HepG2 (cell line): ENCODE measurements at regions not wholly inside any gene's neighbourhood (a gene's known extent, or its start where the extent isn't known, plus 50 kb on each side); places are given as distances from the start of the nearest gene placed in this dataset.
A peak's percentile ranks its signal among the peaks of the same experiment; 100 is the strongest.

Source experiments
- ATAC-seq: fragments of 200-7000 bp; cut with Tn5 transposase; 3 replicates; pipeline ENCODE4 v1.9.1; 2020; ENCODE audit warnings: mild to moderate bottlenecking, moderate library complexity
- BruUV-seq: library from RNA; stranded (reverse); fragments of 400-500 nt; replicated peaks from 2 replicates; lab custom pipeline; 2021; lab: Mats Ljungman, UMichigan
- CTCF ChIA-PET: fragments of 300-600 bp; formaldehyde crosslinking; extraction: SDS; loops from one replicate; lab custom pipeline; 2021; ENCODE audit warnings: low total read pairs, inconsistent platforms, low intra/inter-chr PET ratio; lab: Yijun Ruan, JAX
- POLR2A ChIA-PET: fragments of 350-600 bp; sonication (Branson Sonifier 250); formaldehyde crosslinking; loops from one replicate; lab custom pipeline; 2020; ENCODE audit warnings: antibody characterized with exemption, inconsistent platforms; lab: Yijun Ruan, JAX
- DNase-seq: peaks from one replicate; pipeline ENCODE4 v3.0.0-alpha.2; 2015; ENCODE audit warnings: low spot score
- FAIRE-seq: peaks from 3 replicates; lab custom pipeline; 2011; peaks lifted over from hg19 to GRCh38; lab: Jason Lieb, UNC
- H2AFZ ChIP-seq: one replicate; pipeline ENCODE4 v1.6.1; 2011; ENCODE audit warnings: low read length, inconsistent platforms
- H3K27ac ChIP-seq: fragments of 300-600 bp; 3 replicates; pipeline ENCODE4 v1.8.0; 2011; ENCODE audit warnings: mixed run types, mild to moderate bottlenecking, mixed read lengths, low read length, inconsistent platforms; ENCODE audit not compliant: insufficient read depth; ENCODE audit errors: extremely low read length
- H3K27me3 ChIP-seq, 2 experiments: fragments of 200-600 bp in 1 of 2; 2 replicates in 1 of 2; 3 replicates in 1 of 2; pipeline versions ENCODE4 v1.6.0 to v1.8.0; 2011; ENCODE audit warnings: low read length in 2 of 2, mild to moderate bottlenecking in 2 of 2, moderate library complexity in 2 of 2, inconsistent platforms in 1 of 2; ENCODE audit not compliant: insufficient read depth in 2 of 2, control insufficient read depth in 1 of 2
- H3K36me3 ChIP-seq, 2 experiments: fragments of 200-600 bp in 1 of 2; replicated peaks in 1 of 2; 2 replicates in 1 of 2; 3 replicates in 1 of 2; pipeline versions ENCODE4 v1.5.1 to v1.8.0; 2011; ENCODE audit warnings: low read length in 2 of 2, inconsistent platforms in 1 of 2; ENCODE audit not compliant: insufficient read depth in 2 of 2, control insufficient read depth in 1 of 2
- H3K4me1 ChIP-seq: 2 replicates; pipeline ENCODE4 v1.5.1; 2012; ENCODE audit warnings: low read length, inconsistent platforms; ENCODE audit not compliant: insufficient read depth
- H3K4me2 ChIP-seq: 2 replicates; pipeline ENCODE4 v1.6.0; 2011; ENCODE audit warnings: low read depth, low read length, inconsistent platforms
- H3K4me3 ChIP-seq, 3 experiments: fragments of 200-600 bp in 1 of 3; sonication (generic), shearing (Covaris generic) in 1 of 3; replicated peaks in 1 of 3; 2 replicates each; pipeline ENCODE4 v1.5.1; 2011 to 2016; ENCODE audit warnings: low read length in 3 of 3, inconsistent platforms in 2 of 3, low read depth in 2 of 3, mild to moderate bottlenecking in 2 of 3, control low read depth in 1 of 3, mixed read lengths in 1 of 3; ENCODE audit not compliant: insufficient read depth in 1 of 3
- H3K79me2 ChIP-seq: one replicate; pipeline ENCODE4 v1.6.1; 2011; ENCODE audit warnings: low read length, inconsistent platforms; ENCODE audit not compliant: insufficient read depth
- H3K9ac ChIP-seq: 2 replicates; pipeline ENCODE4 v1.6.0; 2011; ENCODE audit warnings: mild to moderate bottlenecking, low read depth, low read length, inconsistent platforms; ENCODE audit not compliant: insufficient read depth
- H3K9me3 ChIP-seq: 2 replicates; pipeline ENCODE4 v1.5.1; 2012; ENCODE audit warnings: mild to moderate bottlenecking, low read length
- H4K20me1 ChIP-seq: 2 replicates; pipeline ENCODE4 v1.6.0; 2011; ENCODE audit warnings: inconsistent platforms, mild to moderate bottlenecking, low read length, moderate library complexity; ENCODE audit not compliant: insufficient read depth
- DMAP1 ChIP-seq: IDR thresholded peaks from 2 replicates; pipeline ENCODE4 v1.6.1; 2016
- MAFK ChIP-seq, 2 experiments: IDR thresholded peaks in 1 of 2; conservative IDR thresholded peaks in 1 of 2; 2 replicates each; pipeline ENCODE4 v1.6.1; 2011; ENCODE audit warnings: improper control_type of control experiment in 2 of 2, low read length in 2 of 2
- NFE2L2 ChIP-seq: fragments of 150-350 bp; IDR thresholded peaks from 2 replicates; pipeline ENCODE4 v1.6.1; 2014; ENCODE audit warnings: low read length
- NPAS2 ChIP-seq: sonication (generic); formaldehyde crosslinking; IDR thresholded peaks from 2 replicates; pipeline ENCODE4 v1.8.0; 2022; ENCODE audit warnings: mild to moderate bottlenecking, missing genetic modification reagents, borderline replicate concordance
- ZFP36L2 ChIP-seq: sonication (generic); formaldehyde crosslinking; IDR thresholded peaks from 2 replicates; pipeline ENCODE4 v1.4.0; 2020; ENCODE audit warnings: missing genetic modification reagents
- ZIK1 ChIP-seq: sonication (generic); formaldehyde crosslinking; IDR thresholded peaks from 2 replicates; pipeline ENCODE4 v1.5.0; 2020; ENCODE audit warnings: mild to moderate bottlenecking, low read depth, missing genetic modification reagents, borderline replicate concordance
- ZNF20 ChIP-seq: sonication (generic); formaldehyde crosslinking; IDR thresholded peaks from 2 replicates; pipeline ENCODE4 v1.4.0; 2020; ENCODE audit warnings: mild to moderate bottlenecking, moderate library complexity, missing genetic modification reagents
- ZNF256 ChIP-seq: sonication (generic); formaldehyde crosslinking; conservative IDR thresholded peaks from 2 replicates; pipeline ENCODE4 v1.4.0; 2020; ENCODE audit warnings: missing genetic modification reagents
- ZNF282 ChIP-seq: fragments of 450-650 bp; IDR thresholded peaks from 2 replicates; pipeline ENCODE4 v1.6.1; 2018; ENCODE audit not compliant: partially characterized antibody
- WGBS: methylation state at CpG from one replicate; pipeline ENCODE4 v1.1.6; 2017; ENCODE audit warnings: low lambda C conversion rate; 5-methylcytosine and 5-hydroxymethylcytosine counted together
- in situ Hi-C: cut with HindIII; loops from 2 replicates; pipeline ENCODE4 v1.10.0; 2017; ENCODE audit warnings: low pct_unique_long_range_greater_than_20kb; ENCODE audit not compliant: extremely low pct_ligation_motif_present
- intact Hi-C: fragments of 100-400 bp; cut with micrococcal nuclease; formaldehyde crosslinking; loops from one replicate; pipeline ENCODE4 v1.10.0; 2022; ENCODE audit not compliant: unreplicated experiment
- TF ChIP-seq, protein P1 (sequence below): sonication (generic); formaldehyde crosslinking; IDR thresholded peaks from 2 replicates; pipeline ENCODE4 v1.4.0; 2020; ENCODE audit warnings: missing genetic modification reagents
- TF ChIP-seq, protein P2 (sequence below): sonication (generic); formaldehyde crosslinking; IDR thresholded peaks from 2 replicates; pipeline ENCODE4 v1.4.0; 2020; ENCODE audit warnings: mild to moderate bottlenecking, missing genetic modification reagents
- TF ChIP-seq, protein P3 (sequence below): sonication (generic); formaldehyde crosslinking; IDR thresholded peaks from 2 replicates; pipeline ENCODE4 v1.5.1; 2020; ENCODE audit warnings: mild to moderate bottlenecking, missing genetic modification reagents, borderline replicate concordance

DNA sequence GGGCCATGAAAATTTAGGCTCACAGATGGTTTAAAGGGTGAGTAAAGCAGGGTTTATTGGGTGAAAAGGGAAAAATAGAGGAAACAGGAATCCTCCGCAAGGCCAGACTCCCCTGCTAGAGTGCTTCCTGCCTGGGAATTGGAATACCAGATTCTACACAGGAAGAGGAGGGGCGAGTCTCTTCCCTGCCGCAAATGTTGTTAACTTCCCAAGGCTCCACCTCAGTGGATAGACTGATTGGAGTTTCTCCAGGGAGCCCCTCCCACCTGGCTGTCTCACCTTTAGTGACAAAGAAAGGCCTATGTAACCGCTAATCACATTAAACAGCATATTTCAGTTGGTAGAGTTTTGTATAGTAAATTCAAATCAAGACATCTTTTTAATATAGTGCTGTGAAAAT, 1450.1 kb downstream of the KCNT2 start (continued):
- no peak for TF ChIP-seq ZNF256 (CRISPR knock-in tag)

DNA sequence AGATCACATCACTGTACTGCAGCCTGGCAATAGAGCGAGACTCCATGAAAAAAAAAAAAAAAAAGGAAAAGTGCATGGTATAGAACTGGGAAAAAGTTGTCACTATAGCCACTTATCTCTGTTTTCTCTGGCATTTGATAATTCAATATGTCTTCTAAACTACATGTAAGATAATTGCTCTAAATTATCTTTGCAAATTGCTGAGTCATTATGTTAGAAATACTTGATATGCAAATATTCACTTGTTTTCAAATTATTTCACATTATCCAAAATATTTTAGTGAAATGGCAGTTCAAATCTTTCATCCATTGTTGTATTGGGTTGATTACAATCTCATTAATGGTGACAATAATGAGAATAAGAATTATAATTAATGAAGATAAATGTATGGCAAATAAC, 1455.1 kb downstream of the KCNT2 start:
- Histone ChIP-seq H3K27ac (no peak overlapping the region), H3K27me3 (no peaks in the 10 kb centered on the region), H3K4me2 (no peak overlapping the region), H3K9ac (no peak overlapping the region), H3K4me3 (no peak overlapping the region), H4K20me1 (no peaks in the 10 kb centered on the region), H3K4me1 (no peaks in the 10 kb centered on the region), H2AFZ (no peak overlapping the region), H3K79me2 (no peaks in the 10 kb centered on the region), H3K9me3 (no peaks in the 10 kb centered on the region), H3K36me3 (no peaks in the 10 kb centered on the region)
- no peak for DNase-seq
- POLR2A ChIA-PET = no interaction called here
- CTCF ChIA-PET = no interaction called here
- 0% methylated on average over 1 of the region's 1 CpG for WGBS
- ATAC-seq = no peak
- no TSS peak for BruUV-seq
- FAIRE-seq = no peak
- intact Hi-C loops = no loop called here
- in situ Hi-C loops = no loop called here
- TF ChIP-seq, protein P1, sequence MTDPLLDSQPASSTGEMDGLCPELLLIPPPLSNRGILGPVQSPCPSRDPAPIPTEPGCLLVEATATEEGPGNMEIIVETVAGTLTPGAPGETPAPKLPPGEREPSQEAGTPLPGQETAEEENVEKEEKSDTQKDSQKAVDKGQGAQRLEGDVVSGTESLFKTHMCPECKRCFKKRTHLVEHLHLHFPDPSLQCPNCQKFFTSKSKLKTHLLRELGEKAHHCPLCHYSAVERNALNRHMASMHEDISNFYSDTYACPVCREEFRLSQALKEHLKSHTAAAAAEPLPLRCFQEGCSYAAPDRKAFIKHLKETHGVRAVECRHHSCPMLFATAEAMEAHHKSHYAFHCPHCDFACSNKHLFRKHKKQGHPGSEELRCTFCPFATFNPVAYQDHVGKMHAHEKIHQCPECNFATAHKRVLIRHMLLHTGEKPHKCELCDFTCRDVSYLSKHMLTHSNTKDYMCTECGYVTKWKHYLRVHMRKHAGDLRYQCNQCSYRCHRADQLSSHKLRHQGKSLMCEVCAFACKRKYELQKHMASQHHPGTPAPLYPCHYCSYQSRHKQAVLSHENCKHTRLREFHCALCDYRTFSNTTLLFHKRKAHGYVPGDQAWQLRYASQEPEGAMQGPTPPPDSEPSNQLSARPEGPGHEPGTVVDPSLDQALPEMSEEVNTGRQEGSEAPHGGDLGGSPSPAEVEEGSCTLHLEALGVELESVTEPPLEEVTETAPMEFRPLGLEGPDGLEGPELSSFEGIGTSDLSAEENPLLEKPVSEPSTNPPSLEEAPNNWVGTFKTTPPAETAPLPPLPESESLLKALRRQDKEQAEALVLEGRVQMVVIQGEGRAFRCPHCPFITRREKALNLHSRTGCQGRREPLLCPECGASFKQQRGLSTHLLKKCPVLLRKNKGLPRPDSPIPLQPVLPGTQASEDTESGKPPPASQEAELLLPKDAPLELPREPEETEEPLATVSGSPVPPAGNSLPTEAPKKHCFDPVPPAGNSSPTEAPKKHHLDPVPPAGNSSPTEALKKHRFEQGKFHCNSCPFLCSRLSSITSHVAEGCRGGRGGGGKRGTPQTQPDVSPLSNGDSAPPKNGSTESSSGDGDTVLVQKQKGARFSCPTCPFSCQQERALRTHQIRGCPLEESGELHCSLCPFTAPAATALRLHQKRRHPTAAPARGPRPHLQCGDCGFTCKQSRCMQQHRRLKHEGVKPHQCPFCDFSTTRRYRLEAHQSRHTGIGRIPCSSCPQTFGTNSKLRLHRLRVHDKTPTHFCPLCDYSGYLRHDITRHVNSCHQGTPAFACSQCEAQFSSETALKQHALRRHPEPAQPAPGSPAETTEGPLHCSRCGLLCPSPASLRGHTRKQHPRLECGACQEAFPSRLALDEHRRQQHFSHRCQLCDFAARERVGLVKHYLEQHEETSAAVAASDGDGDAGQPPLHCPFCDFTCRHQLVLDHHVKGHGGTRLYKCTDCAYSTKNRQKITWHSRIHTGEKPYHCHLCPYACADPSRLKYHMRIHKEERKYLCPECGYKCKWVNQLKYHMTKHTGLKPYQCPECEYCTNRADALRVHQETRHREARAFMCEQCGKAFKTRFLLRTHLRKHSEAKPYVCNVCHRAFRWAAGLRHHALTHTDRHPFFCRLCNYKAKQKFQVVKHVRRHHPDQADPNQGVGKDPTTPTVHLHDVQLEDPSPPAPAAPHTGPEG (CRISPR knock-in tag) = no peak
- TF ChIP-seq ZNF282 = no peak
- no peak for TF ChIP-seq NPAS2
- no peak for TF ChIP-seq ZFP36L2
- TF ChIP-seq, protein P2, sequence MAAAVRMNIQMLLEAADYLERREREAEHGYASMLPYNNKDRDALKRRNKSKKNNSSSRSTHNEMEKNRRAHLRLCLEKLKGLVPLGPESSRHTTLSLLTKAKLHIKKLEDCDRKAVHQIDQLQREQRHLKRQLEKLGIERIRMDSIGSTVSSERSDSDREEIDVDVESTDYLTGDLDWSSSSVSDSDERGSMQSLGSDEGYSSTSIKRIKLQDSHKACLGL (CRISPR knock-in tag) = no peak
- TF ChIP-seq, protein P3, sequence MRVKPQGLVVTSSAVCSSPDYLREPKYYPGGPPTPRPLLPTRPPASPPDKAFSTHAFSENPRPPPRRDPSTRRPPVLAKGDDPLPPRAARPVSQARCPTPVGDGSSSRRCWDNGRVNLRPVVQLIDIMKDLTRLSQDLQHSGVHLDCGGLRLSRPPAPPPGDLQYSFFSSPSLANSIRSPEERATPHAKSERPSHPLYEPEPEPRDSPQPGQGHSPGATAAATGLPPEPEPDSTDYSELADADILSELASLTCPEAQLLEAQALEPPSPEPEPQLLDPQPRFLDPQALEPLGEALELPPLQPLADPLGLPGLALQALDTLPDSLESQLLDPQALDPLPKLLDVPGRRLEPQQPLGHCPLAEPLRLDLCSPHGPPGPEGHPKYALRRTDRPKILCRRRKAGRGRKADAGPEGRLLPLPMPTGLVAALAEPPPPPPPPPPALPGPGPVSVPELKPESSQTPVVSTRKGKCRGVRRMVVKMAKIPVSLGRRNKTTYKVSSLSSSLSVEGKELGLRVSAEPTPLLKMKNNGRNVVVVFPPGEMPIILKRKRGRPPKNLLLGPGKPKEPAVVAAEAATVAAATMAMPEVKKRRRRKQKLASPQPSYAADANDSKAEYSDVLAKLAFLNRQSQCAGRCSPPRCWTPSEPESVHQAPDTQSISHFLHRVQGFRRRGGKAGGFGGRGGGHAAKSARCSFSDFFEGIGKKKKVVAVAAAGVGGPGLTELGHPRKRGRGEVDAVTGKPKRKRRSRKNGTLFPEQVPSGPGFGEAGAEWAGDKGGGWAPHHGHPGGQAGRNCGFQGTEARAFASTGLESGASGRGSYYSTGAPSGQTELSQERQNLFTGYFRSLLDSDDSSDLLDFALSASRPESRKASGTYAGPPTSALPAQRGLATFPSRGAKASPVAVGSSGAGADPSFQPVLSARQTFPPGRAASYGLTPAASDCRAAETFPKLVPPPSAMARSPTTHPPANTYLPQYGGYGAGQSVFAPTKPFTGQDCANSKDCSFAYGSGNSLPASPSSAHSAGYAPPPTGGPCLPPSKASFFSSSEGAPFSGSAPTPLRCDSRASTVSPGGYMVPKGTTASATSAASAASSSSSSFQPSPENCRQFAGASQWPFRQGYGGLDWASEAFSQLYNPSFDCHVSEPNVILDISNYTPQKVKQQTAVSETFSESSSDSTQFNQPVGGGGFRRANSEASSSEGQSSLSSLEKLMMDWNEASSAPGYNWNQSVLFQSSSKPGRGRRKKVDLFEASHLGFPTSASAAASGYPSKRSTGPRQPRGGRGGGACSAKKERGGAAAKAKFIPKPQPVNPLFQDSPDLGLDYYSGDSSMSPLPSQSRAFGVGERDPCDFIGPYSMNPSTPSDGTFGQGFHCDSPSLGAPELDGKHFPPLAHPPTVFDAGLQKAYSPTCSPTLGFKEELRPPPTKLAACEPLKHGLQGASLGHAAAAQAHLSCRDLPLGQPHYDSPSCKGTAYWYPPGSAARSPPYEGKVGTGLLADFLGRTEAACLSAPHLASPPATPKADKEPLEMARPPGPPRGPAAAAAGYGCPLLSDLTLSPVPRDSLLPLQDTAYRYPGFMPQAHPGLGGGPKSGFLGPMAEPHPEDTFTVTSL (CRISPR knock-in tag) = no peak
- TF ChIP-seq NFE2L2 = peak; percentile 81
- TF ChIP-seq ZNF20 (CRISPR knock-in tag) = no peak
- no peak for TF ChIP-seq ZIK1 (CRISPR knock-in tag)
- TF ChIP-seq DMAP1 (CRISPR knock-in tag) = no peak
- peak; percentile 62 to 82; a peak in 3 of 4 replicates for TF ChIP-seq MAFK (conservative IDR thresholded peaks at IDR 0.05 in 1 of 2, IDR thresholded peaks at IDR 0.05 in 1 of 2; ENCODE audit: low read length in 2 of 2)
